ENCODE measurements at regions not wholly inside any gene's neighbourhood (a gene's known extent, or its start where the extent isn't known, plus 50 kb on each side); places are given as distances from the start of the nearest gene placed in this dataset.

DNA sequence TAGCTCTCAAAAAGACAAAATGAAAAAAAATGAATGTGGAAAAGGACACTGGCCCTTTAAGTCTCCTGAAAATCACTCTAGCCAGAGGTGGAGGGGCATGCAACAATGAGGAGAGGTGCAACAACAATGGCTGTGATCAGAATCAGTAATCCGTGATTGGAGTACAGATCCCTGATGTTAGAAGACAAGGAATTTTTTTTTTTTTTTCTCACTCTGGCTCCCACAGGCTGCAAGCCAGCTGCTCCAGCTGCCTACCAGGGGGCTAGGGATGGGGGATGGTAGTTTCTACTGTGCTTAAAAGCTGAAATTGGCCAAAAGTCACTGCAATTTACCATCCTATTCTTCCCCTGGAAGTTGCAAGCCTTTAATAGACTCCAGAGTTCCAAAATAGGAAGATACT lies 54.5 kb downstream of the STYXL2 start:
- H3K4me3 ChIP-seq (replicated peaks in 1 of 3; ENCODE audit: low read depth in 2 of 3, low read length in 3 of 3), result no peak overlapping the region
- H3K4me1 ChIP-seq (ENCODE audit: control insufficient read depth in 1 of 2, insufficient read depth in 2 of 2, low read length in 2 of 2), result no peaks in the 10 kb centered on the region
- intact Hi-C loops (cut with micrococcal nuclease), result no loop called here
- Mint-ChIP-seq H3K27ac (no peak overlapping the region), H3K4me3 (no peak overlapping the region), H3K4me1 (peaks cover 3% of the 10 kb centered on the region), H3K27me3 (ENCODE audit: low read depth in 3 of 3) (peaks cover 0 to 6% (median 0%) of the 10 kb centered on the region in 3 donors), H3K36me3 (no peaks in the 10 kb centered on the region), H3K9me3 (peaks cover 5 to 15% (median 8%) of the 10 kb centered on the region in 7 donors)
- no peak overlapping the region for H3K27ac ChIP-seq (ENCODE audit: low read depth in 1 of 2, low read length in 2 of 2)
- H4K20me1 ChIP-seq (ENCODE audit: insufficient read depth, low read length), result no peaks in the 10 kb centered on the region
- no peak overlapping the region for H3K9ac ChIP-seq (ENCODE audit: insufficient read depth, low read length, poor library complexity, severe bottlenecking)
- peaks cover 4% of the 10 kb centered on the region in 2 donors for H3K9me3 ChIP-seq (replicated peaks in 1 of 2; ENCODE audit: control insufficient read depth in 1 of 2, insufficient read depth in 1 of 2, low read length in 2 of 2)
- no peaks in the 10 kb centered on the region for H3K27me3 ChIP-seq (ENCODE audit: control insufficient read depth in 2 of 2, insufficient read depth in 2 of 2, low read length in 2 of 2)
- no peak for DNase-seq
- H3K4me2 ChIP-seq (replicated peaks; ENCODE audit: extremely low read depth, low read length, poor library complexity, severe bottlenecking), result no peak overlapping the region
- WGBS (ENCODE audit: insufficient coverage), result no CpG with 5 or more reads among the region's 1 CpG
- TF ChIP-seq, protein P1, sequence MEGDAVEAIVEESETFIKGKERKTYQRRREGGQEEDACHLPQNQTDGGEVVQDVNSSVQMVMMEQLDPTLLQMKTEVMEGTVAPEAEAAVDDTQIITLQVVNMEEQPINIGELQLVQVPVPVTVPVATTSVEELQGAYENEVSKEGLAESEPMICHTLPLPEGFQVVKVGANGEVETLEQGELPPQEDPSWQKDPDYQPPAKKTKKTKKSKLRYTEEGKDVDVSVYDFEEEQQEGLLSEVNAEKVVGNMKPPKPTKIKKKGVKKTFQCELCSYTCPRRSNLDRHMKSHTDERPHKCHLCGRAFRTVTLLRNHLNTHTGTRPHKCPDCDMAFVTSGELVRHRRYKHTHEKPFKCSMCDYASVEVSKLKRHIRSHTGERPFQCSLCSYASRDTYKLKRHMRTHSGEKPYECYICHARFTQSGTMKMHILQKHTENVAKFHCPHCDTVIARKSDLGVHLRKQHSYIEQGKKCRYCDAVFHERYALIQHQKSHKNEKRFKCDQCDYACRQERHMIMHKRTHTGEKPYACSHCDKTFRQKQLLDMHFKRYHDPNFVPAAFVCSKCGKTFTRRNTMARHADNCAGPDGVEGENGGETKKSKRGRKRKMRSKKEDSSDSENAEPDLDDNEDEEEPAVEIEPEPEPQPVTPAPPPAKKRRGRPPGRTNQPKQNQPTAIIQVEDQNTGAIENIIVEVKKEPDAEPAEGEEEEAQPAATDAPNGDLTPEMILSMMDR (IDR thresholded peaks at IDR 0.05), result no peak
- no peaks in the 10 kb centered on the region for H3K36me3 ChIP-seq (replicated peaks in 1 of 2; ENCODE audit: control insufficient read depth in 1 of 2, insufficient read depth in 2 of 2, low read length in 2 of 2)
- no peaks in the 10 kb centered on the region for H3K79me2 ChIP-seq (ENCODE audit: insufficient read depth, low read length)
- no peak overlapping the region for H2AFZ ChIP-seq (ENCODE audit: insufficient read depth, low read depth, low read length, poor library complexity, severe bottlenecking)

DNA sequence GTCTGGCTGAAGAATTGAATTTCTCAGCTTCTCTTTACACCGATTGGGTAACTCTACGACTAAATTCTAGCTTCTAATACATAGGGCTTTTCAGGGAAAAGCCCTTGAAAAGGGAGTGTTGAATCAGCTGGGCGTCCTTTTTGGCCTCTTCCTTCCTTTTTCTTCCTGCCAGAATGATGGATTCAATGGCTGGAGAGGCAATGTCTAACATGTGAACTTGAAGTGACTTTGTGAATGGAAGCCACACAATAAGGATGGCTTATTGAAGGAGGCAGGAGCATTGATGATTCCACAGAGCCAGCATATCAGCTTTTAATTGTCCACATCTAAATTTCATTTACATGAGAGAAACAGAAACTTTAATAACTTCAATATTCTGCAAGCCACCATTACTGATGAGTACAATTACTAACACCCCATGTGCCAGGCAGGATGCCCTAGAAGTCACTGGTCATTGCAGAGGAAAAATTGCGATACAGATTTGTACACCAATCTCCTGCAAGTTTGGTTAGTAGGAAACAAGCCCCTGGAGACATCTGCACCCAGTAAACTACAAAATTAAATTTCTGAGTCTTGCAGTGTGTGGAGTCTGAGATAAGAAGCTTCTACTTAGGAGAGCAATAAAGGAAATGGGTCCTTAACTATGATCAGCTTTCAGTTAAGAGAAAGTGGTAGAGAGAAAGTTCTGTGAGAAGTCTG lies 56.1 kb downstream of the STYXL2 start:
- WGBS (ENCODE audit: insufficient coverage), result no CpG with 5 or more reads among the region's 4 CpGs
- H2AFZ ChIP-seq (ENCODE audit: insufficient read depth, low read depth, low read length, poor library complexity, severe bottlenecking), result no peak overlapping the region
- intact Hi-C loops (cut with micrococcal nuclease), result no loop called here
- Mint-ChIP-seq H3K9me3 (peaks cover 3 to 13% (median 7%) of the 10 kb centered on the region in 7 donors), H3K27me3 (ENCODE audit: low read depth in 3 of 3) (peaks cover 0 to 4% (median 0%) of the 10 kb centered on the region in 3 donors), H3K4me1 (peaks cover 3% of the 10 kb centered on the region), H3K27ac (no peak overlapping the region), H3K4me3 (no peak overlapping the region), H3K36me3 (no peaks in the 10 kb centered on the region)
- no peak overlapping the region for H3K4me2 ChIP-seq (replicated peaks; ENCODE audit: extremely low read depth, low read length, poor library complexity, severe bottlenecking)
- H3K9ac ChIP-seq (ENCODE audit: insufficient read depth, low read length, poor library complexity, severe bottlenecking), result no peak overlapping the region
- H3K79me2 ChIP-seq (ENCODE audit: insufficient read depth, low read length), result no peaks in the 10 kb centered on the region
- no peaks in the 10 kb centered on the region for H4K20me1 ChIP-seq (ENCODE audit: insufficient read depth, low read length)
- H3K27me3 ChIP-seq (ENCODE audit: control insufficient read depth in 2 of 2, insufficient read depth in 2 of 2, low read length in 2 of 2), result no peaks in the 10 kb centered on the region
- peaks cover 4% of the 10 kb centered on the region in 2 donors for H3K9me3 ChIP-seq (replicated peaks in 1 of 2; ENCODE audit: control insufficient read depth in 1 of 2, insufficient read depth in 1 of 2, low read length in 2 of 2)
- TF ChIP-seq, protein P1 (IDR thresholded peaks at IDR 0.05), result no peak
- H3K36me3 ChIP-seq (replicated peaks in 1 of 2; ENCODE audit: control insufficient read depth in 1 of 2, insufficient read depth in 2 of 2, low read length in 2 of 2), result no peaks in the 10 kb centered on the region
- no peaks in the 10 kb centered on the region for H3K4me1 ChIP-seq (ENCODE audit: control insufficient read depth in 1 of 2, insufficient read depth in 2 of 2, low read length in 2 of 2)
- H3K4me3 ChIP-seq (replicated peaks in 1 of 3; ENCODE audit: low read depth in 2 of 3, low read length in 3 of 3), result no peak overlapping the region
- DNase-seq, result no peak
- H3K27ac ChIP-seq (ENCODE audit: low read depth in 1 of 2, low read length in 2 of 2), result no peak overlapping the region
